BLaER1 (cell line): ENCODE measurements at regions not wholly inside any gene's neighbourhood (a gene's known extent, or its start where the extent isn't known, plus 50 kb on each side); places are given as distances from the start of the nearest gene placed in this dataset.

ENCODE experiments used
- H3K27ac ChIP-seq: shearing (Covaris generic); formaldehyde crosslinking; 2 replicates; pipeline ENCODE4 v1.8.1; 2022
- H3K27me3 ChIP-seq: shearing (Covaris generic); formaldehyde crosslinking; 2 replicates; pipeline ENCODE4 v1.8.1; 2022
- H3K36me3 ChIP-seq: shearing (Covaris generic); formaldehyde crosslinking; 2 replicates; pipeline ENCODE4 v1.8.1; 2022
- H3K4me1 ChIP-seq: shearing (Covaris generic); formaldehyde crosslinking; 2 replicates; pipeline ENCODE4 v1.8.1; 2022
- H3K4me2 ChIP-seq: shearing (Covaris generic); formaldehyde crosslinking; 2 replicates; pipeline ENCODE4 v1.8.1; 2022
- H3K4me3 ChIP-seq: shearing (Covaris generic); formaldehyde crosslinking; 2 replicates; pipeline ENCODE4 v1.8.1; 2022
- H3K9ac ChIP-seq: shearing (Covaris generic); formaldehyde crosslinking; 2 replicates; pipeline ENCODE4 v1.8.1; 2022
- H3K9me3 ChIP-seq: shearing (Covaris generic); formaldehyde crosslinking; 2 replicates; pipeline ENCODE4 v1.8.1; 2022
- H4K20me1 ChIP-seq: shearing (Covaris generic); formaldehyde crosslinking; 2 replicates; pipeline ENCODE4 v1.8.1; 2022
- Cebpa-rat ChIP-seq: shearing (Covaris generic); IDR thresholded peaks from 2 replicates; pipeline ENCODE4 v1.8.1; 2022

GRCh38 chr16:85466989-85467388 is 146.1 kb upstream of the GSE1 start:
- Histone ChIP-seq H3K36me3 (no peaks in the 10 kb centered on the region), H3K4me1 (peaks cover 85% of the 10 kb centered on the region), H4K20me1 (no peaks in the 10 kb centered on the region), H3K9ac (no peak overlapping the region), H3K9me3 (no peaks in the 10 kb centered on the region), H3K4me2 (no peak overlapping the region), H3K4me3 (no peak overlapping the region), H3K27me3 (no peaks in the 10 kb centered on the region), H3K27ac (no peak overlapping the region)
- no peak for TF ChIP-seq Cebpa-rat

- Histone ChIP-seq H4K20me1 (no peaks in the 10 kb centered on the region), H3K4me3 (no peak overlapping the region), H3K9me3 (no peaks in the 10 kb centered on the region), H3K27ac (peak overlapping the region; percentile 75), H3K27me3 (no peaks in the 10 kb centered on the region), H3K4me1 (peaks cover 88% of the 10 kb centered on the region), H3K4me2 (peak overlapping the region; percentile 94), H3K9ac (no peak overlapping the region), H3K36me3 (no peaks in the 10 kb centered on the region)
- TF ChIP-seq Cebpa-rat = no peak
Measured at GRCh38 chr16:85469929-85470590, 143.1 kb upstream of the GSE1 start.

- Histone ChIP-seq H3K4me3 (no peak overlapping the region), H3K27ac (peak overlapping the region; percentile 75), H3K9ac (peak overlapping the region; percentile 56), H3K36me3 (no peaks in the 10 kb centered on the region), H4K20me1 (no peaks in the 10 kb centered on the region), H3K9me3 (no peaks in the 10 kb centered on the region), H3K27me3 (no peaks in the 10 kb centered on the region), H3K4me2 (peak overlapping the region; percentile 94), H3K4me1 (peaks cover 88% of the 10 kb centered on the region)
- no peak for TF ChIP-seq Cebpa-rat
Measured at GRCh38 chr16:85470873-85471272, 142.2 kb upstream of the GSE1 start.

GRCh38 chr16:85471469-85472431 is 141.4 kb upstream of the GSE1 start:
- peak overlapping the region; percentile 94 for H3K4me2 ChIP-seq
- peak overlapping the region; percentile 75 for H3K27ac ChIP-seq
- H3K36me3 ChIP-seq = no peaks in the 10 kb centered on the region
- TF ChIP-seq Cebpa-rat = no peak
- H4K20me1 ChIP-seq = no peaks in the 10 kb centered on the region
- H3K4me1 ChIP-seq = peaks cover 85% of the 10 kb centered on the region
- no peaks in the 10 kb centered on the region for H3K27me3 ChIP-seq
- no peak overlapping the region for H3K4me3 ChIP-seq
- H3K9me3 ChIP-seq = no peaks in the 10 kb centered on the region
- peak overlapping the region; percentile 56; the same call in 1 of the 2 replicates for H3K9ac ChIP-seq

DNA sequence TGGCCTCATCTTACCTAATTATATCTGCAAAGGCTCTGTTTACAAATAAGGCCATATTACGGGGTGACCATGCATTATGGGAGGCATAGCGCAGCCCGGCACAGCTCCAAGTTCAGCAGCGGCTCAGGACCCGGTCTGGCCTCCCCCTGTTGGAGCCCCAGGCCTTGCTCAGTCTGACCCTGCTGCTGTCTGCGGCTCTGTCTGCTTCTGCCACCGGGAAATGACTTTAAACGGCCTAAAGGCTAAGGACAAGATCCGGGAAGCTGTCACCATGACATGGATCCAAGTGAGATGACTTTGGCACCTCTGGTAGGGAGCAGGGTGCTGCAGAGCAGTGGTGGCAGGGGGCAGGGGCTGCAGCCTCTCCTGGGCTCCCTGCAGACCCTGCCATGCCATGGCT is 140.6 kb upstream of the GSE1 start:
- no peak for TF ChIP-seq Cebpa-rat

GRCh38 chr16:85473323-85473722 is 139.8 kb upstream of the GSE1 start:
- H3K9me3 ChIP-seq = no peaks in the 10 kb centered on the region
- TF ChIP-seq Cebpa-rat = no peak
- H3K9ac ChIP-seq = peak overlapping the region; percentile 10; the same call in 1 of the 2 replicates
- no peak overlapping the region for H3K4me3 ChIP-seq
- peak overlapping the region; percentile 94 for H3K4me2 ChIP-seq
- no peaks in the 10 kb centered on the region for H3K36me3 ChIP-seq
- H3K4me1 ChIP-seq = peaks cover 97% of the 10 kb centered on the region
- no peaks in the 10 kb centered on the region for H3K27me3 ChIP-seq
- H4K20me1 ChIP-seq = no peaks in the 10 kb centered on the region
- H3K27ac ChIP-seq = peak overlapping the region; percentile 49; the same call in 1 of the 2 replicates

More for the DNA sequence above, 140.6 kb upstream of the GSE1 start:
- no peaks in the 10 kb centered on the region for H3K9me3 ChIP-seq
- H3K27ac ChIP-seq = peak overlapping the region; percentile 49
- H3K4me3 ChIP-seq = no peak overlapping the region
- H3K4me1 ChIP-seq = peaks cover 89% of the 10 kb centered on the region
- no peak overlapping the region for H3K9ac ChIP-seq
- H4K20me1 ChIP-seq = no peaks in the 10 kb centered on the region
- H3K4me2 ChIP-seq = peak overlapping the region; percentile 94
- H3K36me3 ChIP-seq = no peaks in the 10 kb centered on the region
- H3K27me3 ChIP-seq = no peaks in the 10 kb centered on the region

GRCh38 chr16:85473909-85474620 is 139.1 kb upstream of the GSE1 start:
- Histone ChIP-seq H3K9me3 (no peaks in the 10 kb centered on the region), H3K27ac (peak overlapping the region; percentile 49), H3K27me3 (no peaks in the 10 kb centered on the region), H3K4me2 (peak overlapping the region; percentile 94), H3K4me3 (no peak overlapping the region; the same call in 1 of the 2 replicates), H4K20me1 (no peaks in the 10 kb centered on the region), H3K4me1 (peaks cover 95% of the 10 kb centered on the region), H3K36me3 (no peaks in the 10 kb centered on the region), H3K9ac (peak overlapping the region; percentile 8; the same call in 1 of the 2 replicates)
- TF ChIP-seq Cebpa-rat = no peak

- no peaks in the 10 kb centered on the region for H4K20me1 ChIP-seq
- TF ChIP-seq Cebpa-rat = no peak
- peak overlapping the region; percentile 49 for H3K27ac ChIP-seq
- H3K36me3 ChIP-seq = no peaks in the 10 kb centered on the region
- H3K4me2 ChIP-seq = peak overlapping the region; percentile 94
- no peaks in the 10 kb centered on the region for H3K9me3 ChIP-seq
- H3K4me3 ChIP-seq = no peak overlapping the region
- 0 out of 2 replicates have a peak overlapping the region, but pooled peaks have one; percentile 8 for H3K9ac ChIP-seq
- no peaks in the 10 kb centered on the region for H3K27me3 ChIP-seq
- peaks cover 95% of the 10 kb centered on the region for H3K4me1 ChIP-seq
Measured at GRCh38 chr16:85474621-85475217, 138.4 kb upstream of the GSE1 start.

DNA sequence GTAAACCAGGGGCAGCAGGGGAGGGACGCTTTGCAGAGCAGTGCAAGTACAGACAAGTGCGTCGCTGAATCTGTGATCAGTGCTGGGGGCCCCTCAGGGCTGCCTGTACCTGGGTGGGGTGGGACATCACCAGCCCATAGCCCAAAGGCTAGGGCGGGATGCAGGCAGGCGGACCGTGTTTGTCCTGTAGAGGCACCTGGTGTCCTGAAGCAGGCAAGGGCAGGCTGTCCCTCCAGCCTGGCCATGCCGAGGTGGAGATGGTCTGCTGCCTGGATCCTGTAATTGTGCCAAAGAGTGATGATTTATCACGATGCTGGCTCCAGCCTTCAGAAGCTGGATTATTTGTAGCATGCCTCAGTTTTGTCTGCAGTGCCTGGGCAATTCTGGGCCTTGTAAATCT is 137.9 kb upstream of the GSE1 start:
- Histone ChIP-seq H3K27ac (peak overlapping the region; percentile 49), H3K4me1 (peaks cover 95% of the 10 kb centered on the region), H3K4me2 (peak overlapping the region; percentile 94), H3K36me3 (no peaks in the 10 kb centered on the region), H3K4me3 (no peak overlapping the region), H3K9ac (no peak overlapping the region), H3K27me3 (no peaks in the 10 kb centered on the region), H4K20me1 (no peaks in the 10 kb centered on the region), H3K9me3 (no peaks in the 10 kb centered on the region)
- no peak for TF ChIP-seq Cebpa-rat
